HepG2 (cell line): ENCODE measurements at regions not wholly inside any gene's neighbourhood (a gene's known extent, or its start where the extent isn't known, plus 50 kb on each side); places are given as distances from the start of the nearest gene placed in this dataset.

Source experiments
- ATAC-seq: fragments of 200-7000 bp; cut with Tn5 transposase; 3 replicates; pipeline ENCODE4 v1.9.1; 2020; ENCODE audit warnings: mild to moderate bottlenecking, moderate library complexity
- BruUV-seq: library from RNA; stranded (reverse); fragments of 400-500 nt; replicated peaks from 2 replicates; lab custom pipeline; 2021; lab: Mats Ljungman, UMichigan
- CTCF ChIA-PET: fragments of 300-600 bp; formaldehyde crosslinking; extraction: SDS; loops from one replicate; lab custom pipeline; 2021; ENCODE audit warnings: low total read pairs, inconsistent platforms, low intra/inter-chr PET ratio; lab: Yijun Ruan, JAX
- POLR2A ChIA-PET: fragments of 350-600 bp; sonication (Branson Sonifier 250); formaldehyde crosslinking; loops from one replicate; lab custom pipeline; 2020; ENCODE audit warnings: antibody characterized with exemption, inconsistent platforms; lab: Yijun Ruan, JAX
- DNase-seq: peaks from one replicate; pipeline ENCODE4 v3.0.0-alpha.2; 2015; ENCODE audit warnings: low spot score
- FAIRE-seq: peaks from 3 replicates; lab custom pipeline; 2011; peaks lifted over from hg19 to GRCh38; lab: Jason Lieb, UNC
- H2AFZ ChIP-seq: one replicate; pipeline ENCODE4 v1.6.1; 2011; ENCODE audit warnings: low read length, inconsistent platforms
- H3K27ac ChIP-seq: fragments of 300-600 bp; 3 replicates; pipeline ENCODE4 v1.8.0; 2011; ENCODE audit warnings: mixed run types, mild to moderate bottlenecking, mixed read lengths, low read length, inconsistent platforms; ENCODE audit not compliant: insufficient read depth; ENCODE audit errors: extremely low read length
- H3K27me3 ChIP-seq, 2 experiments: fragments of 200-600 bp in 1 of 2; 2 replicates in 1 of 2; 3 replicates in 1 of 2; pipeline versions ENCODE4 v1.6.0 to v1.8.0; 2011; ENCODE audit warnings: low read length in 2 of 2, mild to moderate bottlenecking in 2 of 2, moderate library complexity in 2 of 2, inconsistent platforms in 1 of 2; ENCODE audit not compliant: insufficient read depth in 2 of 2, control insufficient read depth in 1 of 2
- H3K36me3 ChIP-seq, 2 experiments: fragments of 200-600 bp in 1 of 2; replicated peaks in 1 of 2; 2 replicates in 1 of 2; 3 replicates in 1 of 2; pipeline versions ENCODE4 v1.5.1 to v1.8.0; 2011; ENCODE audit warnings: low read length in 2 of 2, inconsistent platforms in 1 of 2; ENCODE audit not compliant: insufficient read depth in 2 of 2, control insufficient read depth in 1 of 2
- H3K4me1 ChIP-seq: 2 replicates; pipeline ENCODE4 v1.5.1; 2012; ENCODE audit warnings: low read length, inconsistent platforms; ENCODE audit not compliant: insufficient read depth
- H3K4me2 ChIP-seq: 2 replicates; pipeline ENCODE4 v1.6.0; 2011; ENCODE audit warnings: low read depth, low read length, inconsistent platforms
- H3K4me3 ChIP-seq, 3 experiments: fragments of 200-600 bp in 1 of 3; sonication (generic), shearing (Covaris generic) in 1 of 3; replicated peaks in 1 of 3; 2 replicates each; pipeline ENCODE4 v1.5.1; 2011 to 2016; ENCODE audit warnings: low read length in 3 of 3, inconsistent platforms in 2 of 3, low read depth in 2 of 3, mild to moderate bottlenecking in 2 of 3, control low read depth in 1 of 3, mixed read lengths in 1 of 3; ENCODE audit not compliant: insufficient read depth in 1 of 3
- H3K79me2 ChIP-seq: one replicate; pipeline ENCODE4 v1.6.1; 2011; ENCODE audit warnings: low read length, inconsistent platforms; ENCODE audit not compliant: insufficient read depth
- H3K9ac ChIP-seq: 2 replicates; pipeline ENCODE4 v1.6.0; 2011; ENCODE audit warnings: mild to moderate bottlenecking, low read depth, low read length, inconsistent platforms; ENCODE audit not compliant: insufficient read depth
- H3K9me3 ChIP-seq: 2 replicates; pipeline ENCODE4 v1.5.1; 2012; ENCODE audit warnings: mild to moderate bottlenecking, low read length
- H4K20me1 ChIP-seq: 2 replicates; pipeline ENCODE4 v1.6.0; 2011; ENCODE audit warnings: inconsistent platforms, mild to moderate bottlenecking, low read length, moderate library complexity; ENCODE audit not compliant: insufficient read depth
- ATF7 ChIP-seq, 2 experiments: fragments of 450-650 bp in 1 of 2; sonication (generic) in 1 of 2; formaldehyde crosslinking in 1 of 2; IDR thresholded peaks; 2 replicates each; pipeline versions ENCODE4 v1.4.0 to v1.6.1; 2016 to 2020; ENCODE audit warnings: antibody characterized with exemption in 1 of 2, mild to moderate bottlenecking in 1 of 2, missing genetic modification reagents in 1 of 2
- CREB1 ChIP-seq, 2 experiments: fragments of 450-650 bp in 1 of 2; IDR thresholded peaks; 2 replicates each; pipeline ENCODE4 v1.6.1; 2016 to 2017; ENCODE audit warnings: control low read depth in 1 of 2, mild to moderate bottlenecking in 1 of 2, missing compliant biosample characterization in 1 of 2, missing genetic modification characterization in 1 of 2
- ELF1 ChIP-seq: sonication (generic); formaldehyde crosslinking; IDR thresholded peaks from 2 replicates; pipeline ENCODE4 v1.4.0; 2020; ENCODE audit warnings: missing genetic modification reagents
- PCBP2 ChIP-seq: fragments of 200-400 bp; formaldehyde crosslinking; optimal IDR thresholded peaks from 2 replicates; pipeline ENCODE3; 2018; ENCODE audit warnings: low read length, low read depth; ENCODE audit not compliant: poor library complexity, severe bottlenecking
- TARDBP ChIP-seq: sonication (generic); formaldehyde crosslinking; IDR thresholded peaks from 2 replicates; pipeline ENCODE4 v1.8.0; 2022; ENCODE audit warnings: mild to moderate bottlenecking, missing genetic modification reagents
- WGBS: methylation state at CpG from one replicate; pipeline ENCODE4 v1.1.6; 2017; ENCODE audit warnings: low lambda C conversion rate; 5-methylcytosine and 5-hydroxymethylcytosine counted together
- in situ Hi-C: cut with HindIII; loops from 2 replicates; pipeline ENCODE4 v1.10.0; 2017; ENCODE audit warnings: low pct_unique_long_range_greater_than_20kb; ENCODE audit not compliant: extremely low pct_ligation_motif_present
- intact Hi-C: fragments of 100-400 bp; cut with micrococcal nuclease; formaldehyde crosslinking; loops from one replicate; pipeline ENCODE4 v1.10.0; 2022; ENCODE audit not compliant: unreplicated experiment
- TF ChIP-seq, protein P1 (sequence below): sonication (generic); formaldehyde crosslinking; IDR thresholded peaks from 2 replicates; pipeline ENCODE4 v1.8.1; 2023; ENCODE audit warnings: mild to moderate bottlenecking, missing genetic modification reagents

DNA sequence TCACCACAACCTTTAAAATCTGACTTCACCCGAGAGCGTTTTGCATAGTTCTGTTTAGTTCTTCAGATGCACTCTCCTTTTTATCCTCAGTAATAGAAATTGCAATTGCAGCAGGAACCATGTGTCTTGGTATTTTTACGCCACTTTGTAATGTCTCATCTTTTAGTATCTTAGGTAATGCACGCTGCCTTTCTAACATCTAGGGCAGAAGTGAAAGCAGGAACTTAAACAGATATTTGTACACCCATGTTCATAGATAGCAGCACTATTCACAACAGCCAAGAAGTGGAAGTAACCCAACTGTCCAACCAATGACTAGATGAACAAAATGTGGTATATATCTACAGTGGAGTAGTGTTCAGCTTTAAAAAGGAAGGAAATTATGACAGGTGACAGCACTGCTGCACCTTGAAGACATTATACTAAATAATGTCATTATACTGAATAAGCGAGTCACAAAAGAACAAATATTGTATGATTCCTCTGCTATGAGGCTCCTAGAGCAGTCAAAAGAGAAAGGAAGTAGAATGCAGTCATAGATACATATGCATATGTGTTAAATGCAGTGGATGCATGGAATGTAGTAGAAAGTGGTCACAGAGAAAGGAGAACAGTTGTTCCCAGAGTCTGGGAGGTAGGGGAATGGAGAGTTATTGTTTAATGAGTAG lies 105.9 kb upstream of the GJB6 start:
- TF ChIP-seq, protein P1, sequence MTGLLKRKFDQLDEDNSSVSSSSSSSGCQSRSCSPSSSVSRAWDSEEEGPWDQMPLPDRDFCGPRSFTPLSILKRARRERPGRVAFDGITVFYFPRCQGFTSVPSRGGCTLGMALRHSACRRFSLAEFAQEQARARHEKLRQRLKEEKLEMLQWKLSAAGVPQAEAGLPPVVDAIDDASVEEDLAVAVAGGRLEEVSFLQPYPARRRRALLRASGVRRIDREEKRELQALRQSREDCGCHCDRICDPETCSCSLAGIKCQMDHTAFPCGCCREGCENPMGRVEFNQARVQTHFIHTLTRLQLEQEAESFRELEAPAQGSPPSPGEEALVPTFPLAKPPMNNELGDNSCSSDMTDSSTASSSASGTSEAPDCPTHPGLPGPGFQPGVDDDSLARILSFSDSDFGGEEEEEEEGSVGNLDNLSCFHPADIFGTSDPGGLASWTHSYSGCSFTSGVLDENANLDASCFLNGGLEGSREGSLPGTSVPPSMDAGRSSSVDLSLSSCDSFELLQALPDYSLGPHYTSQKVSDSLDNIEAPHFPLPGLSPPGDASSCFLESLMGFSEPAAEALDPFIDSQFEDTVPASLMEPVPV (CRISPR knock-in tag), result no peak
- no peak for TF ChIP-seq TARDBP (CRISPR knock-in tag)
- TF ChIP-seq, all 625 proteins: peak for 0
- Histone ChIP-seq H4K20me1 (no peaks in the 10 kb centered on the region), H2AFZ (no peak overlapping the region), H3K36me3 (no peaks in the 10 kb centered on the region), H3K4me1 (no peaks in the 10 kb centered on the region), H3K4me2 (no peak overlapping the region), H3K4me3 (no peak overlapping the region), H3K27ac (no peak overlapping the region), H3K9ac (no peak overlapping the region), H3K79me2 (no peaks in the 10 kb centered on the region), H3K9me3 (no peaks in the 10 kb centered on the region), H3K27me3 (peaks cover 1 to 16% of the 10 kb centered on the region in 2 experiments; a peak in 3 of 5 replicates)
- BruUV-seq, result no TSS peak
- no peak for DNase-seq
- ChIA-PET POLR2A (no interaction called here), CTCF (no interaction called here)
- no peak for ATAC-seq
- no peak for FAIRE-seq
- 56% methylated on average over 5 of the region's 5 CpGs for WGBS
- intact Hi-C loops, result no loop called here
- in situ Hi-C loops, result no loop called here

DNA sequence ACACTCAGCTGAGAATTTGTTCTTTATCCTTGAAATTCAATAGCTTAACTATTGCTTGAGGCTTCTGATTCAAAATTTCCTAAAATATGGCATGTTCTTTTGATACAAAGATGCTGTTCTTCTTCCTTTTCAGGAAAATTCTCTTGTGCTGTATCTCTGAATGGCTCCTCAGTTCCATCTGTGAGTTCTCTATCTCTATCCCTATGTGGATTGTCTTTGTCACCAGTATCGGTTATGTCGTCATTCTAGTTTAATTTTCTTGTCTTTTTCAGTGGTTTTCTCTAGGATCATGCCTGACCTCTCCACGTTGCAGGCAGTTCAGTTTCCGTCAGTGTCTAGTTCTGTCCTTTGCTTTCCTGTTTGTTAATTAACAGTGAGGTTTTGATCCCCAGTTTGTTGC lies 104.6 kb upstream of the GJB6 start:
- FAIRE-seq (no peak), ATAC-seq (no peak), DNase-seq (no peak)
- Histone ChIP-seq H3K4me3 (no peak overlapping the region), H3K9ac (no peak overlapping the region), H3K9me3 (no peaks in the 10 kb centered on the region), H3K36me3 (no peaks in the 10 kb centered on the region), H3K4me2 (no peak overlapping the region), H3K4me1 (no peaks in the 10 kb centered on the region), H3K27me3 (peaks cover 0 to 15% of the 10 kb centered on the region in 2 experiments; a peak in 3 of 5 replicates), H4K20me1 (no peaks in the 10 kb centered on the region), H3K27ac (no peak overlapping the region), H2AFZ (no peak overlapping the region), H3K79me2 (no peaks in the 10 kb centered on the region)
- in situ Hi-C loops, result no loop called here
- WGBS, result 10% methylated on average over 4 of the region's 4 CpGs
- no TSS peak for BruUV-seq
- POLR2A ChIA-PET, result no interaction called here
- intact Hi-C loops, result no loop called here
- CTCF ChIA-PET, result no interaction called here
- TF ChIP-seq ELF1 (CRISPR knock-in tag) (no peak), CREB1 (IDR thresholded peaks at IDR 0.05) (peak; percentile 38; the same call in 1 of the 2 replicates), CREB1 (CRISPR knock-in tag; IDR thresholded peaks at IDR 0.05) (no peak), PCBP2 (no peak), ATF7 (IDR thresholded peaks at IDR 0.05) (peak; percentile 56; the same call in 1 of the 2 replicates), ATF7 (CRISPR knock-in tag; IDR thresholded peaks at IDR 0.05) (no peak)
